Natural killer cell treated with Interleukin-12 subunit alpha and Interleukin-12 subunit beta and Interleukin-15 and Interleukin-18, amount 100 ng/mL, for 72 hours (primary cell): ENCODE measurements at regions not wholly inside any gene's neighbourhood (a gene's known extent, or its start where the extent isn't known, plus 50 kb on each side); places are given as distances from the start of the nearest gene placed in this dataset.

Experiments used
- ATAC-seq, 2 donors: fragments of 150-1000 bp; cut with Tn5 transposase in 1 of 2; sonication (Bioruptor Pico), chemical (Tn5 transposase) in 1 of 2; 2 replicates each; pipeline ENCODE4 v1.10.0; 2021
- DNase-seq: peaks from one replicate; pipeline ENCODE4 v3.0.0; 2022; ENCODE audit warnings: low spot score
- H3K27ac Mint-ChIP-seq, 2 donors: 1 replicate in 1 of 2; 2 replicates in 1 of 2; pipeline ENCODE4 v1.8.0; 2022; ENCODE audit warnings: mixed read lengths in 2 of 2, mild to moderate bottlenecking in 1 of 2, moderate library complexity in 1 of 2
- H3K27me3 Mint-ChIP-seq, 2 donors: 1 replicate in 1 of 2; 2 replicates in 1 of 2; pipeline ENCODE4 v1.8.0; 2022; ENCODE audit warnings: mixed read lengths in 2 of 2
- H3K36me3 Mint-ChIP-seq: one replicate; pipeline ENCODE4 v1.8.0; 2022; ENCODE audit warnings: mixed read lengths
- H3K4me1 Mint-ChIP-seq, 2 donors: 1 replicate in 1 of 2; 2 replicates in 1 of 2; pipeline ENCODE4 v1.8.0; 2022; ENCODE audit warnings: low read depth in 2 of 2, mixed read lengths in 2 of 2, mild to moderate bottlenecking in 1 of 2
- H3K4me3 Mint-ChIP-seq: one replicate; pipeline ENCODE4 v1.8.0; 2022; ENCODE audit warnings: mixed read lengths
- H3K9me3 Mint-ChIP-seq: 2 replicates; pipeline ENCODE4 v1.8.0; 2022; ENCODE audit warnings: mixed read lengths

DNA sequence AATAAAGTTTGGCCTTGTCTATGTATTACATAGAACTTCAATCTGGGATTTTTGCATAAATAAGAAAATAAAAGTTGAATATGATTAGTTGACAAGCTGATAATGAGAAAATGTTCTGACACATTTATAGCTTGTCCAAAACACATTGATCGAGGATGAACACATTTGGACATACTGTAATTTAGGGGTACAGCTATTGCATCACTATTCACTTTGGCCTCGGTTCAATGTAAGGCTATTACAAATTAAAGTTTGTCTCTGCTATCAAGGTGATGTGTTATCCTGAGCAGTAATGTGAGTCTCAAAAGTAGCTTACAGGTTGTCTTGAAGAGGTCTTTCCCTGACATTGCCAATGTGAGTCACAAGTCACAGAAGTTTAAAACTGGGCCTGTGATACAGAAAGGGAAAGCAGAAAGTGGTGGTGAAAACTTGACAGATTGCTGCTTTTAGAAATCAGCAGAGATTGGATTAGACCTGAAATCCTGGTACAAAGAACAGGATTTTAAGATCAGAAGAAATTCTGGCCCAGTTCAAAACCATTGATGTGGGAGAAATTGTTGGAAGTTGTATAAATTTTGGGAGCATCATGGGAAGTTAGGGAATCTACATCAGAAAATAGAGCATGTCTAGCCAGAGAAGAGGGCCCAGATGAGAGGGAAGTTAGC is 674.1 kb downstream of the NYAP2 start:
- Mint-ChIP-seq H3K27ac (no peak overlapping the region), H3K27me3 (no peaks in the 10 kb centered on the region), H3K36me3 (no peaks in the 10 kb centered on the region), H3K9me3 (peaks cover 6% of the 10 kb centered on the region), H3K4me1 (no peaks in the 10 kb centered on the region), H3K4me3 (no peak overlapping the region)
- no peak for DNase-seq
- no peak for ATAC-seq

DNA sequence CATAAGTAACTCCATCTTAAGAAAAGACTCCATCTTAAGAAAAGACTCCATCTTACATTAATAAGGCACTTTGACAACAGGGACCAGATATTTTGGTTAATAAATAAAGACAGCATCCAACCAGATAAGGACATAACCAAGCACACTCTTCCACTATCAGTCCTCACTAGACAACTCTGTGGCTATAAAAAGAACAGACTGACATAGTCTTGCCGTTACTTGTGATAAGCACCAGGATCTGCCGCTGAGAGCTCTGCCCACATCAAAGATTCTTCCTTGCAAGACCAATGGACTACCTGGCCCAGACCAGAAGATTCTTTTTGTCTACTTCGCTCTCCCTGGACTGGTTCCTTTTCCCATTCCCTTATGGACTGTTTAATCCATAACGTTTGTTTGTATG is 667.4 kb downstream of the NYAP2 start:
- H3K27me3 Mint-ChIP-seq, result no peaks in the 10 kb centered on the region
- no peaks in the 10 kb centered on the region for H3K4me1 Mint-ChIP-seq
- no peak overlapping the region for H3K4me3 Mint-ChIP-seq
- ATAC-seq (no peak), DNase-seq (no peak)
- H3K36me3 Mint-ChIP-seq, result no peaks in the 10 kb centered on the region
- peaks cover 3% of the 10 kb centered on the region for H3K9me3 Mint-ChIP-seq
- H3K27ac Mint-ChIP-seq, result no peak overlapping the region

DNA sequence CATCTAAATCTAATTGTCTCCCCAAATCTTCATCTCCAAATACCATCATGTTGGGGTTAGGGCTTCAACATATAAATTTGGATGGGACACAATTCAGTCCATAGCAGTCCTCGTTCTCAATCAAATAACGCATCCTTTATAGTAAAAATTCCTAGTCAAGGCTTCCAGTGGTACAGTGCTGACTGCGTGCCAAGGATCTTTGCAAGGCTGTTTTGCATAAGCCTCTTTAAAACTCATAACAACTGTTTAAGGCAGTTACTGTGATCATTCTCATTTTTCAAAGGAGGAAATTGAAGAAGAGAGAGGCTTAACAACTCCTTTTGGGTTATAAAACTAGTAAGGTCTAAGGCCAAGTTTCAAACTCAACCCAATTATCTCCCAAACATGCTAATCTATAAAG is 666.9 kb downstream of the NYAP2 start:
- DNase-seq, result no peak
- Mint-ChIP-seq H3K27ac (no peak overlapping the region), H3K9me3 (peaks cover 3% of the 10 kb centered on the region), H3K4me1 (no peaks in the 10 kb centered on the region), H3K36me3 (no peaks in the 10 kb centered on the region), H3K27me3 (no peaks in the 10 kb centered on the region), H3K4me3 (no peak overlapping the region)
- ATAC-seq, result no peak

DNA sequence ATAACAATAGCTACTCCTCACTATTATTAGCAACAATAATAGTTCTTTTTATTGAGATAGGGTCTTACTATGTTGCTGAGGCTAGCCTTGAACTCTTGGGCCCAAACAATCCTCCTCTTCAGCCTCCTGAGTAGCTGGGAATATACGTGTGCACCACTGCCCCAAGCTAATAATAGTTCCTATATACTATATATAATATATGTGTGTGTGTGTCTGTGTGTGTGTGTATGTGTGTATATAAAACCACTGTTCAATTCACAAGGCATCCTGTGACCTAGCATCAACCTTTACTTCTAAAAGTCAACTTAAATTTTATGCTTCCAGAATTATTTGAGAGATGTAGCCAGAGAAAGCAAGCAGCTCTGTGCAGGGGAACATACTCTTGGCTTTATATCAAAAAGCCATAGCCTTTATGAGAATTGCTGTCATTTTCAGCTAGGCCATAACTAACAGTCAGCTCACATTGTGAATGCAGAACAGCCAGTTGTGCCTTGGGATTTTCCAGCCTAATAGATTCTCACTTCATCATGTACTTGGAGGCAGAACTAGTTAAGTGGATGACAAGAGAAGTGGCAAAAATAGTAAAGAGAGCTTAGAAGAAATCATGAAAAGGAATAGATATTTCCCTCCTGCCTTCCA is 665.5 kb downstream of the NYAP2 start:
- Mint-ChIP-seq H3K27ac (no peak overlapping the region), H3K27me3 (no peaks in the 10 kb centered on the region), H3K4me1 (no peaks in the 10 kb centered on the region), H3K4me3 (no peak overlapping the region), H3K36me3 (no peaks in the 10 kb centered on the region), H3K9me3 (peaks cover under 1% of the 10 kb centered on the region)
- DNase-seq (no peak), ATAC-seq (no peak)

DNA sequence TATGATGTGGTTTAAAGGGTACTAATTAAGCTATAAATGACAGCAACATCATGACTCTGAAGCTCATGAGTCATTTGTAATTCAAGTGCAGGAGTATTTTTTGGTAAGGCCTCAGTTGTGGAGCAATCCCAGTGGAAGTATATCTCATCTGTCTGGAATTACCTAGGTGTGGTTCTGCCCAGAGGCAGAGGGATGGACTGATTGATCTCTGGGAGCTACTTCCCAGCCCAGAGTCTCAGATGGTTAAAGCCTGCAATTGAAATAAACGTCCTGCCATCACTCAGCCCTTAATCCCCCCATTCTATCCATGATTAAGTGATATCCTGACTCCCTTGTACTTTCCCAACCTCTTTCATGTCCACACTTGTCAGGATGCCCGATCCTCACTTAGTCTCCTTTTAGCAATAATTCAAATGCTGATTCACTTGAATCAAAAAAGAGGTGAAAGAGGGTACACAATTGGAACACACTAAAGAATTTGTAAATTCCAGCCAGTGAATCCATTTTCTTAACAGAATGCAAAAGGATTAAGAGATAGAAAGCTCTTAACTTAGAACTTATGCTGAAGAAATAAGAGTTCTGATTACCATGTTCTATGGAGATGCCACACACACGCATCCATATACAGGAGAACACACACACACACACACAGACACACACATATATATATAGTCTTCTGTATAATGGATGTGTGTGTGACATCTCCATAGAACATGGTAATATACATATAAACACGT is 664.4 kb downstream of the NYAP2 start:
- H3K4me1 Mint-ChIP-seq, result no peaks in the 10 kb centered on the region
- ATAC-seq, result no peak
- no peak overlapping the region for H3K4me3 Mint-ChIP-seq
- no peak for DNase-seq
- no peaks in the 10 kb centered on the region for H3K27me3 Mint-ChIP-seq
- no peaks in the 10 kb centered on the region for H3K9me3 Mint-ChIP-seq
- no peak overlapping the region for H3K27ac Mint-ChIP-seq
- H3K36me3 Mint-ChIP-seq, result no peaks in the 10 kb centered on the region

DNA sequence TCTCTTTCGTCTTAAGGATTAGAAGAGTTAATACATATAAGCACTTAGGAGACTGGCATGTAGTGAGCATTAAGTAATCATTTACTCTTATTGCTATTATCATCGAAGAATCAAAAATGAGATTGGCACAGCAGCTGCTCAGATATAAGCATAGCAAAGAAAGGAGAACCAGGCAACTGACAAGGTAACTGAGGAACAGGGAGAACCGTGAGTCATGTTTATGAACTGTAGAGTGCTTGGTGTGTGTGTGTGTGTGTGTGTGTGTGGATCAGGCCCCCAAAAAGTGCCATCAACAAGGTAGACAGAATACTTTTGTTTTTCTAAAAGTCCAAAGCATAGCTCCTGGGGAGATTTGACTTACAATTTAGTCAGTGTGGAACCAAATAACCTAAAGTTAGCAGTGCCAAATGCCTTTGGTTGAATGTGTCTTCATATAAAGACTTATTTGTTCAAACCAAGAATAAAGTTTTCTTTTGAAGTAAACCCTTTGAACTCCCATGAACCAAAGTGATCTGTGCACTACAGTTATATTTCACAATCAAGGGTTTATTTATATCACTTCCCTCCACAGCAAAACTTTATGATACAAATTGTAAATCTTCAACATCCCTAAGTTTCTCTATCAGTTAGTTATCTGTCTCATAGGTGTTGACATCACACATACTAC is 660.6 kb downstream of the NYAP2 start:
- ATAC-seq, result no peak
- Mint-ChIP-seq H3K36me3 (no peaks in the 10 kb centered on the region), H3K27me3 (no peaks in the 10 kb centered on the region), H3K9me3 (no peaks in the 10 kb centered on the region), H3K4me3 (no peak overlapping the region), H3K27ac (no peak overlapping the region), H3K4me1 (no peaks in the 10 kb centered on the region)
- no peak for DNase-seq

DNA sequence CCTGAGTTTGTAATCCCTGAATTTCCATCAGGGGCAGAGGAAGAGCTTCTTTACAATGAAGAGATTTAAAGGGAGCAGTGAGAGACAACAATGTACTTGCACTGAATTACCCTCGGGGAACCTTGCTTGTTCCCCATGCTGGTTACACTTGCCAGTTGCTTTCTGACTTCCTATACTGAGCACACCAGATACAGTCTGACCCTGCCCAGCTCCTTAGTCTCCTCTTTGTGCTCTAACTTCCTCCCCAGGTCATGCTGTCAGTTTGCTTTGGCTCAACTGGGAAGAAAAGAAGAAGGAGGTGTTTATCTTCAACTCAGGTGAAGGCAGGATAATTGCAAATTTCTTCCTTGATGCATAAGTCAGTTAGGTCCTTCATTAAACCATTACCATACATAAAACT is 658.4 kb downstream of the NYAP2 start:
- Mint-ChIP-seq H3K36me3 (no peaks in the 10 kb centered on the region), H3K27me3 (no peaks in the 10 kb centered on the region), H3K27ac (no peak overlapping the region), H3K4me1 (no peaks in the 10 kb centered on the region), H3K4me3 (no peak overlapping the region), H3K9me3 (no peaks in the 10 kb centered on the region)
- DNase-seq, result no peak
- ATAC-seq, result no peak

DNA sequence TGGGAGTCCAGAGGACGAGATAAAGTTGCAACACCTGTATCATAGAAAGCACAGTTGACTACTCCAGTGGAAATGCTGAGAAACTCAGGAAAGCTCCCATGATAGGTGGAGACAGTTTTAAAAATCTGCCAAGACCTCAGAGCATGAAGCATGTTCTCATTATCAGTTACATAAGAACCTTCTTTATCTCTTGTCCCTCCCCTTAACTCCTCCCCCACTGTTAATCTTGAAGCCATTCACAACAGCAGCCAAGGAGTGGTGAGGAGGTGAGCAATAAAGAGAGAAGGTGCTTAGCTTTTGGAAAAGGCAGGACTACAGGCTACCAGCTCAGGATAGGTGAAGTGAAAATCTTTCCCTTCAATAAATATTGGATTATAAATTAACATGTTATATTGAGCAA is 657.9 kb downstream of the NYAP2 start:
- no peak for ATAC-seq
- Mint-ChIP-seq H3K4me1 (no peaks in the 10 kb centered on the region), H3K36me3 (no peaks in the 10 kb centered on the region), H3K27ac (no peak overlapping the region), H3K27me3 (no peaks in the 10 kb centered on the region), H3K9me3 (peaks cover 3% of the 10 kb centered on the region), H3K4me3 (no peak overlapping the region)
- DNase-seq, result no peak

DNA sequence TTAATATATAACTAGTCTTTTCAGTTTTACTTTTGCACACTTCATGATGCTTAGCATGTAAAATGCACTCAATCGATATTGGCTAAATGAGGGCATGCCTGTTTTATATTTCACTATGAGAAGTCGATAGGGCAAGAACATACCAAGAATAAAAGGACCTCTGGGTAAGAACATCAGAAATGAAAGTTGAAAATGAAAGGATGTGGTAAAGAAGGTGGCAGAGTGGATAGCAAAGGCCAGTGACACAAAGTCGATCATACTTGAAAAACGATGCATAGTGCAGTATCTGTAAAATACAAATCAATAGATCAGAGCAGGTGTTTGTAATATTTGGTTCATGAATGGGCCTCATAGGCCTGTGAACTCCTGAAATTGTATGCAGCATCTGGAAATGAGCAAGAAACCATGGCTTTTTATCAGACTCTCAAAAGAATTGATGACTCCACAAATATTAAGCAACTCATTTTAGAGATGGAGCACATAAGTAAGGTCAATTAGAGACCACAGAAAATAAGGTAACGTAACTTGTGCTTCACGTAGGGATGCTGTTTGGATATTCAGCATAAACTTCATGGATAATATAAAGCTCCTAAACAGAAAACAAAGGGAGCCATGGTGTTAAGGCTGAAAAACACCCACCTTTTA is 653.4 kb downstream of the NYAP2 start:
- Mint-ChIP-seq H3K27ac (no peak overlapping the region), H3K27me3 (no peaks in the 10 kb centered on the region), H3K4me1 (no peaks in the 10 kb centered on the region), H3K9me3 (peaks cover 16% of the 10 kb centered on the region), H3K36me3 (no peaks in the 10 kb centered on the region), H3K4me3 (no peak overlapping the region)
- ATAC-seq (no peak), DNase-seq (no peak)

DNA sequence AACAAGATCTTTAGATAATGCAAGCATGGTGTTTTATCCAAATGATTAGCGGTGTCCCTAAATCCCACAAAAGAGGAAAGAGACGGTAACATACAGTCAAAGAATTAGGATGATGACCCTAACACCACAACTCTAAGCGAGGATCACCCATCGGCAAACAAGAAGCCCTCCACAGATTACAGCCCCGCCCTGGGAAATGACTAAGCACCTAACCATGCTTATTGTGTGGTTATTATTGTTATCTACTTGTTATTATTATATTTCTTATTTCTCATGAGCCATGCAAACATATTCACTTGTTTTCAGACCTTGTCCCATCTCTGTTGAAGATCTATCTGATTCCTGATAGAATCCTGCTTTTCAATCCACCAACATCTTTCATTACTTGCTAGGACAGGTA is 651.3 kb downstream of the NYAP2 start:
- Mint-ChIP-seq H3K27me3 (no peaks in the 10 kb centered on the region), H3K36me3 (no peaks in the 10 kb centered on the region), H3K4me3 (no peak overlapping the region), H3K4me1 (no peaks in the 10 kb centered on the region), H3K27ac (no peak overlapping the region), H3K9me3 (peaks cover 16% of the 10 kb centered on the region)
- ATAC-seq (no peak), DNase-seq (no peak)

DNA sequence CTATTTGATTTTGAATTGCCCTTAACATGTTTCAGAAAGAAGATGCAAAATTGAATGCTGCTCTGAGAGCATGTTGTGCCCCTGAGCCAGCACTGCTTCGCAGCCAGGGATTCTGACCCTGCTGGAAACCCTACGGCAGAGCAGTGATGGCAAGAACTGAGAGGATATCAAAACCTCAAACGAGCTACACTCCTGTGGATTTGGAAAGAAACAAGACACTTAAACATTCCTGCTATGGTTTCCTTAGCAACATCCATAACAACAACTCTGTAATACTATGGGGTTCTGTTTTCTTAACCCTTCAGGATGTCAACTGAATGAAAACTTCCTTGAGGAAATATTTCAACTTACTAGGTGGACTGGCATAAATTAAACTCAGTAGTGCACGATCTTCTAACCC is 649.1 kb downstream of the NYAP2 start:
- ATAC-seq (no peak), DNase-seq (no peak)
- no peaks in the 10 kb centered on the region for H3K27me3 Mint-ChIP-seq
- no peak overlapping the region for H3K4me3 Mint-ChIP-seq
- H3K27ac Mint-ChIP-seq, result no peak overlapping the region
- no peaks in the 10 kb centered on the region for H3K4me1 Mint-ChIP-seq
- H3K9me3 Mint-ChIP-seq, result peaks cover 16% of the 10 kb centered on the region
- no peaks in the 10 kb centered on the region for H3K36me3 Mint-ChIP-seq

DNA sequence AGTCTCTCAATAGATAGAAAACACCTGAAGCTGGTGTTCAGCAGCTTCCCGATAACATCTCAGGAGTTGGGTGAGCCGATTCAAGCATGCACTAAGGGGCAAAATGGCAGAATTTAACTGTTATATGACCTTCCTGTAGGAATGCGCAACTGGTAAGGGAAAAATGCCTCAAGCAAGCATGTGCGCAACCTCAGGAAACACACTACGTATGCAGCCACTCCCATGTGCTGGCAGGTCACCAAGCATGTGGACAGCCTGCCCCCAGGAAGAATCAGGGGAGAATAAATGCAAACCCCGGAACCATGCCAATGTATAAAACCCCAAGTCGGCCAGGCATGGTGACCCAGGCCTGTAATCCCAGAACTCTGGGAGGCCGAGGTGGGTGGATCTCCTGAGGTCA is 645.6 kb downstream of the NYAP2 start:
- Mint-ChIP-seq H3K27me3 (no peaks in the 10 kb centered on the region), H3K4me1 (no peaks in the 10 kb centered on the region), H3K36me3 (no peaks in the 10 kb centered on the region), H3K9me3 (peaks cover 9% of the 10 kb centered on the region), H3K4me3 (no peak overlapping the region), H3K27ac (no peak overlapping the region)
- ATAC-seq, result no peak
- no peak for DNase-seq

DNA sequence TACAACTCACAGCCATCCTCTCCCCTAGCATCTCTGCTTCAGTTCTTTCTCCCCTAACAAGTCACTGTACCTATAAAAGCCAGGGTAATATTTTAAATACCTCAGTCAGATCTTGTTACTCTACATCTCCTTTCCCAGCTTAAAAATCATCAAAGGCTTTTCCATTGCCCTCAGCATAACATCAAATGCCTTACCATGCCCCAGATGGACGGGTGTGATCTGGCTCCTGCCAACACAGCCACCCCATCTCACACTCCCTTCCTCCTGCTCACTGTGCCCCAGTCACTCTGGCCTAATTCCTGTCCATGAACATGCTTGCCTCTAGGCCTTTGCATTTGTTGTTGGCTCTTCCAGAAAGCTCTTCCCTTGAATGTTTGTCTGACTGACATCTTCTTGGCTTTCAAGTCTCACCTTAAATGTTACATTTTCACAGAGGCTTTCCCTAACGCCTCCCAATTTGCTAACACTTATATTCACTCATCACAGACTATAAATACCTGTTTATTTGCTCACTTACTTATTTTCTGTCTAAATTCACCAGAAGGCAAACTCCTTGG is 640.9 kb downstream of the NYAP2 start:
- Mint-ChIP-seq H3K36me3 (no peaks in the 10 kb centered on the region), H3K4me1 (no peaks in the 10 kb centered on the region), H3K9me3 (peaks cover 9% of the 10 kb centered on the region), H3K4me3 (no peak overlapping the region), H3K27me3 (no peaks in the 10 kb centered on the region), H3K27ac (no peak overlapping the region)
- DNase-seq (no peak), ATAC-seq (no peak)
